ENCODE measurements at regions not wholly inside any gene's neighbourhood (a gene's known extent, or its start where the extent isn't known, plus 50 kb on each side); places are given as distances from the start of the nearest gene placed in this dataset.

DNA sequence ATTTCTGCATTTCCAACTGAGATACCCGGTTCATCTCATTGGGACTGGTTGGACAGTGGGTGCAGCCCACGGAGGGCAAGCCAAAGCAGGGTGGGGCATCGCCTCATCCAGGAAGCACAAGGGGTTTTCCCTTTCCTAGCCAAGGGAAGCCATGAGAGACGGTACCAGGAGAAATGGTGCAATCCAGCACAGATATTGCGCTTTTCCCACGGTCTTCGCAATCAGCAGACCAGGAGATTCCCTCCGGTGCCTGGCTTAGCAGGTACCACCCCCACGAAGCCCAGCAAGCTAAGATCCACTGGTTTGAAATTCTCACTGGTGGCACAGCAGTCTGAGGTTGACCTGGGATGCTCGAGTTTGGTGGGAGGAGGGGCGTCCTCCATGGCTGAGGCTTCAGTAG, 527.0 kb downstream of the TLE1 start:
- no TSS peak for BruUV-seq (replicated peaks)
- ChIA-PET CTCF (no interaction called here), POLR2A (no interaction called here)
- H3K4me3 ChIP-seq (ENCODE audit: low read depth in 2 of 2, low read length in 2 of 2), result no peak overlapping the region
- H3K27ac ChIP-seq (ENCODE audit: low read length), result no peak overlapping the region
- TF ChIP-seq, protein P1, sequence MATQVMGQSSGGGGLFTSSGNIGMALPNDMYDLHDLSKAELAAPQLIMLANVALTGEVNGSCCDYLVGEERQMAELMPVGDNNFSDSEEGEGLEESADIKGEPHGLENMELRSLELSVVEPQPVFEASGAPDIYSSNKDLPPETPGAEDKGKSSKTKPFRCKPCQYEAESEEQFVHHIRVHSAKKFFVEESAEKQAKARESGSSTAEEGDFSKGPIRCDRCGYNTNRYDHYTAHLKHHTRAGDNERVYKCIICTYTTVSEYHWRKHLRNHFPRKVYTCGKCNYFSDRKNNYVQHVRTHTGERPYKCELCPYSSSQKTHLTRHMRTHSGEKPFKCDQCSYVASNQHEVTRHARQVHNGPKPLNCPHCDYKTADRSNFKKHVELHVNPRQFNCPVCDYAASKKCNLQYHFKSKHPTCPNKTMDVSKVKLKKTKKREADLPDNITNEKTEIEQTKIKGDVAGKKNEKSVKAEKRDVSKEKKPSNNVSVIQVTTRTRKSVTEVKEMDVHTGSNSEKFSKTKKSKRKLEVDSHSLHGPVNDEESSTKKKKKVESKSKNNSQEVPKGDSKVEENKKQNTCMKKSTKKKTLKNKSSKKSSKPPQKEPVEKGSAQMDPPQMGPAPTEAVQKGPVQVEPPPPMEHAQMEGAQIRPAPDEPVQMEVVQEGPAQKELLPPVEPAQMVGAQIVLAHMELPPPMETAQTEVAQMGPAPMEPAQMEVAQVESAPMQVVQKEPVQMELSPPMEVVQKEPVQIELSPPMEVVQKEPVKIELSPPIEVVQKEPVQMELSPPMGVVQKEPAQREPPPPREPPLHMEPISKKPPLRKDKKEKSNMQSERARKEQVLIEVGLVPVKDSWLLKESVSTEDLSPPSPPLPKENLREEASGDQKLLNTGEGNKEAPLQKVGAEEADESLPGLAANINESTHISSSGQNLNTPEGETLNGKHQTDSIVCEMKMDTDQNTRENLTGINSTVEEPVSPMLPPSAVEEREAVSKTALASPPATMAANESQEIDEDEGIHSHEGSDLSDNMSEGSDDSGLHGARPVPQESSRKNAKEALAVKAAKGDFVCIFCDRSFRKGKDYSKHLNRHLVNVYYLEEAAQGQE (IDR thresholded peaks at IDR 0.05; ENCODE audit: insufficient read depth in 1 of 2, low read depth in 2 of 2, low read length in 1 of 2), result no peak
- TF ChIP-seq SIN3A (IDR thresholded peaks at IDR 0.05; ENCODE audit: borderline replicate concordance, insufficient read depth, low read depth, low read length) (no peak), TCF7L2 (IDR thresholded peaks at IDR 0.05; ENCODE audit: low read depth, low read length) (no peak), POLR2AphosphoS5 (IDR thresholded peaks at IDR 0.05; ENCODE audit: low read depth, low read length) (no peak)
- TF ChIP-seq, protein P2, sequence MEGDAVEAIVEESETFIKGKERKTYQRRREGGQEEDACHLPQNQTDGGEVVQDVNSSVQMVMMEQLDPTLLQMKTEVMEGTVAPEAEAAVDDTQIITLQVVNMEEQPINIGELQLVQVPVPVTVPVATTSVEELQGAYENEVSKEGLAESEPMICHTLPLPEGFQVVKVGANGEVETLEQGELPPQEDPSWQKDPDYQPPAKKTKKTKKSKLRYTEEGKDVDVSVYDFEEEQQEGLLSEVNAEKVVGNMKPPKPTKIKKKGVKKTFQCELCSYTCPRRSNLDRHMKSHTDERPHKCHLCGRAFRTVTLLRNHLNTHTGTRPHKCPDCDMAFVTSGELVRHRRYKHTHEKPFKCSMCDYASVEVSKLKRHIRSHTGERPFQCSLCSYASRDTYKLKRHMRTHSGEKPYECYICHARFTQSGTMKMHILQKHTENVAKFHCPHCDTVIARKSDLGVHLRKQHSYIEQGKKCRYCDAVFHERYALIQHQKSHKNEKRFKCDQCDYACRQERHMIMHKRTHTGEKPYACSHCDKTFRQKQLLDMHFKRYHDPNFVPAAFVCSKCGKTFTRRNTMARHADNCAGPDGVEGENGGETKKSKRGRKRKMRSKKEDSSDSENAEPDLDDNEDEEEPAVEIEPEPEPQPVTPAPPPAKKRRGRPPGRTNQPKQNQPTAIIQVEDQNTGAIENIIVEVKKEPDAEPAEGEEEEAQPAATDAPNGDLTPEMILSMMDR (IDR thresholded peaks at IDR 0.05), result no peak
- no peaks in the 10 kb centered on the region for H3K9me3 ChIP-seq (ENCODE audit: control insufficient read depth, insufficient read depth, low read depth, low read length)
- no peak for ATAC-seq
- H3K4me1 ChIP-seq (ENCODE audit: control insufficient read depth, insufficient read depth, low read length), result no peaks in the 10 kb centered on the region
- intact Hi-C loops (cut with micrococcal nuclease; ENCODE audit: unreplicated experiment) (no loop called here), in situ Hi-C loops (cut with HindIII; ENCODE audit: low pct_unique_long_range_greater_than_20kb, low sequenced_read_pairs) (no loop called here)
- no peaks in the 10 kb centered on the region for H3K36me3 ChIP-seq (ENCODE audit: control insufficient read depth, insufficient read depth, low read length)
- DNase-seq (ENCODE audit: low read depth, low spot score), result no peak
- H3K27me3 ChIP-seq (ENCODE audit: control insufficient read depth, insufficient read depth, low read length), result no peaks in the 10 kb centered on the region

DNA sequence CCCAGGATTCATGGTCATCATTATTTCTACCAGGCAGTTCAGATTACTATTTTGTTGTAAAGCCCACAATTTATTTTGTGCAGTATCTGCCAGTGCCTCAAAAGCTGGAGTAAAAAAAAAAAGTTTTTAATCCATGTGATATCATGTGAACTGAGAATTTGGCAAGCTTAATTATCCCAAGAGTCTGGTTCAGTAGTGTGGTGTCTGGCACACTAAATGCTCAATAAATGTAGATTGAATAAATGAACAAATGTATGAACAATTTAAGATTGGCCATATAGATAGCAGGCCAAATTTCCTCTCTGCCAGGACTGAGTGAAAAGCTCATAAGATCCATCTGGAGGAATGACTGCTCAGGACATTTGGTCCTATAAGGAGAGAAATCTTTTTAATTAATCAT, 533.0 kb downstream of the TLE1 start:
- TF ChIP-seq POLR2AphosphoS5 (IDR thresholded peaks at IDR 0.05; ENCODE audit: low read depth, low read length), result no peak
- TF ChIP-seq, protein P2 (IDR thresholded peaks at IDR 0.05), result no peak
- POLR2A ChIA-PET, result no interaction called here
- intact Hi-C loops (cut with micrococcal nuclease; ENCODE audit: unreplicated experiment), result no loop called here

More for the DNA sequence above, 533.0 kb downstream of the TLE1 start:
- Histone ChIP-seq H3K36me3 (ENCODE audit: control insufficient read depth, insufficient read depth, low read length) (no peaks in the 10 kb centered on the region), H3K27me3 (ENCODE audit: control insufficient read depth, insufficient read depth, low read length) (no peaks in the 10 kb centered on the region), H3K4me1 (ENCODE audit: control insufficient read depth, insufficient read depth, low read length) (no peaks in the 10 kb centered on the region), H3K4me3 (ENCODE audit: low read depth in 2 of 2, low read length in 2 of 2) (no peak overlapping the region), H3K27ac (ENCODE audit: low read length) (no peak overlapping the region), H3K9me3 (ENCODE audit: control insufficient read depth, insufficient read depth, low read depth, low read length) (no peaks in the 10 kb centered on the region)
- BruUV-seq (replicated peaks), result no TSS peak
- in situ Hi-C loops (cut with HindIII; ENCODE audit: low pct_unique_long_range_greater_than_20kb, low sequenced_read_pairs), result no loop called here
- DNase-seq (ENCODE audit: low read depth, low spot score), result no peak
- no peak for ATAC-seq
- CTCF ChIA-PET, result no interaction called here

Data from Panc1 (cell line).